ENCODE measurements at regions not wholly inside any gene's neighbourhood (a gene's known extent, or its start where the extent isn't known, plus 50 kb on each side); places are given as distances from the start of the nearest gene placed in this dataset.

GRCh38 chr7:91681718-91682117, 198.8 kb downstream of the MTERF1 start:
- Histone ChIP-seq H3K27ac (no peak overlapping the region), H3K9me3 (peaks cover 0 to 15% (median 2%) of the 10 kb centered on the region in 4 donors), H3K4me1 (peaks cover 0 to 15% (median 0%) of the 10 kb centered on the region in 4 donors), H3K4me3 (no peak overlapping the region), H3K36me3 (no peaks in the 10 kb centered on the region), H3K27me3 (no peaks in the 10 kb centered on the region)
- TF ChIP-seq EP300 (IDR thresholded peaks at IDR 0.05): no peak
- no peak for TF ChIP-seq CTCF (IDR thresholded peaks at IDR 0.05)
- TF ChIP-seq POLR2A (IDR thresholded peaks at IDR 0.05): no peak
- no peak for TF ChIP-seq POLR2AphosphoS5 (IDR thresholded peaks at IDR 0.05)
- intact Hi-C loops (cut with DNase I): no loop called here
- 94 to 96% methylated on average over 3 of the region's 3 CpGs for WGBS, 2 donors
- no peak for DNase-seq

- TF ChIP-seq CTCF (IDR thresholded peaks at IDR 0.05): no peak
- no peak for TF ChIP-seq EP300 (IDR thresholded peaks at IDR 0.05)
- no peak for TF ChIP-seq POLR2A (IDR thresholded peaks at IDR 0.05)
- TF ChIP-seq POLR2AphosphoS5 (IDR thresholded peaks at IDR 0.05): no peak
- Histone ChIP-seq H3K27me3 (no peaks in the 10 kb centered on the region), H3K4me1 (peaks cover 0 to 15% (median 0%) of the 10 kb centered on the region in 4 donors), H3K9me3 (peaks cover 0 to 15% (median 2%) of the 10 kb centered on the region in 4 donors), H3K4me3 (no peak overlapping the region), H3K27ac (no peak overlapping the region), H3K36me3 (no peaks in the 10 kb centered on the region)
- DNase-seq: no peak
- intact Hi-C loops (cut with DNase I): no loop called here
Observed at GRCh38 chr7:91683823-91684222, 196.7 kb downstream of the MTERF1 start.

- Histone ChIP-seq H3K4me1 (peaks cover 0 to 24% (median 4%) of the 10 kb centered on the region in 4 donors), H3K9me3 (peaks cover 0 to 15% (median 2%) of the 10 kb centered on the region in 4 donors), H3K36me3 (no peaks in the 10 kb centered on the region), H3K27ac (no peak overlapping the region), H3K4me3 (no peak overlapping the region), H3K27me3 (no peaks in the 10 kb centered on the region)
- 93 to 95% methylated on average over 1 of the region's 1 CpG for WGBS, 2 donors
- intact Hi-C loops (cut with DNase I): no loop called here
- no peak for TF ChIP-seq EP300 (IDR thresholded peaks at IDR 0.05)
- no peak for TF ChIP-seq POLR2AphosphoS5 (IDR thresholded peaks at IDR 0.05)
- TF ChIP-seq POLR2A (IDR thresholded peaks at IDR 0.05): no peak
- no peak for TF ChIP-seq CTCF (IDR thresholded peaks at IDR 0.05)
- DNase-seq: no peak
Observed at GRCh38 chr7:91685544-91685943, 195.0 kb downstream of the MTERF1 start.

- Histone ChIP-seq H3K4me3 (no peak overlapping the region), H3K36me3 (no peaks in the 10 kb centered on the region), H3K9me3 (no peaks in the 10 kb centered on the region), H3K27me3 (no peaks in the 10 kb centered on the region), H3K27ac (peak overlapping the region in 3 of 4 donors; percentile 1 to 42 (median 28)), H3K4me1 (peaks cover 0 to 61% (median 42%) of the 10 kb centered on the region in 4 donors)
- intact Hi-C loops (cut with DNase I): loop anchor here (10.0 kb wide), 1 partner anchor 426 kb away; the partner anchor contains the start of gene FZD1
- no peak for DNase-seq
- TF ChIP-seq CTCF (IDR thresholded peaks at IDR 0.05) (no peak), POLR2AphosphoS5 (IDR thresholded peaks at IDR 0.05) (no peak), POLR2A (IDR thresholded peaks at IDR 0.05) (no peak), EP300 (IDR thresholded peaks at IDR 0.05) (no peak)
- WGBS, 2 donors: 56 to 67% methylated on average over 1 of the region's 1 CpG
Observed at GRCh38 chr7:91690541-91691070, 189.9 kb downstream of the MTERF1 start.

GRCh38 chr7:91691865-91692264, 188.6 kb downstream of the MTERF1 start:
- H3K36me3 ChIP-seq: no peaks in the 10 kb centered on the region
- WGBS, 2 donors: 89 to 90% methylated on average over 6 of the region's 6 CpGs
- peaks cover 0 to 58% (median 42%) of the 10 kb centered on the region in 4 donors for H3K4me1 ChIP-seq
- H3K9me3 ChIP-seq: no peaks in the 10 kb centered on the region
- H3K27ac ChIP-seq: peak overlapping the region in 1 of 4 donors; percentile 16
- H3K4me3 ChIP-seq: no peak overlapping the region
- TF ChIP-seq POLR2A (IDR thresholded peaks at IDR 0.05): no peak
- no peak for TF ChIP-seq CTCF (IDR thresholded peaks at IDR 0.05)
- no peak for TF ChIP-seq EP300 (IDR thresholded peaks at IDR 0.05)
- no peak for TF ChIP-seq POLR2AphosphoS5 (IDR thresholded peaks at IDR 0.05)
- DNase-seq: no peak
- intact Hi-C loops (cut with DNase I): loop anchor here (10.0 kb wide), 1 partner anchor 427 kb away; the partner anchor contains the start of gene FZD1
- H3K27me3 ChIP-seq: no peaks in the 10 kb centered on the region
